Kidney capillary endothelial cell (primary cell): ENCODE measurements at regions not wholly inside any gene's neighbourhood (a gene's known extent, or its start where the extent isn't known, plus 50 kb on each side); places are given as distances from the start of the nearest gene placed in this dataset.
"Not testable (repeated sequence)": the region's sequence is repeated elsewhere in the genome, so short reads cannot be mapped to it uniquely, and the experiment has no call there.

Source experiments
- DNase-seq: peaks from one replicate; pipeline ENCODE4 v3.0.0-alpha.2; 2018; ENCODE audit warnings: low spot score

DNA sequence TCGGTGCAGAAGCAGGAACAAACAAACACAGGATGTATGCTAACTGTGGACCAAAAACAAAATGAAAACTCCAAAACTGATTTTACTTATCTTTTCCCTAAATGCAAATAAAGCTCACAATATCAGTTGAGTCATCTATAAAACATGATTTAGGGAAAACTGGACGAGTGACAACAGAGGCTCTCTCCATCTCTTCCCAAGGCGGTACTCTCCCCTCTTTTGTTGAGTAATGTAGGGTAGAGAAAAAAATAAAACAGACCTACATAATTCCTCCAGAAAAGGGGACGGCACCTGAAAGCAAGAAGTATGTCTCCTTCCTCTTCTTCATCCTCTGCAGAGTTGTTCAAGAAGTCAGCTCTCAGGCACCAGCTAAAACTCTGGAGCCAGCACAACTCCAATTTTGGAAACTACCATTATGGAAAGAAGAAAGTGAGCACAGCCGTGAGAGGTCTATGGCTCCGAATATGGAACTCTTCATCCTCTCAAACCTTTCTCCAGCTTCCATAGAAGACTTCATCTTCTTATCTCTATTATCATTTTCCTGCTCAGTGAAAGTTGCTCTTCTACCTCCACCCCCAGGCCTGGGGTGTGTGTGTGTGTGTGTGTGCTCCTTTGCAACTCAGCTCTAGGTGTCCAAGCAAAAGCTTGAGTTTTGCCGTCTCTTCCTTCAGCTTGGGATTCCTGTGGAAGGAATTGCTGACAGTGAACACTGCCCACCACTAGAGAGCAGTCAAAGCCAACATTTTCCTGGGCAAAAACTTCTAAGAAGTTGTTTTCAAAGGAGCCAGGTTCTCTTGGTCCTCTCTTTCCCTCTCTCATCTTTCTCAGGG, 155.4 kb downstream of the DIO2 start:
- peak; percentile 27 for DNase-seq

- DNase-seq, result no peak
Observed at GRCh38 chr14:80055226-80055625, 156.1 kb downstream of the DIO2 start.

GRCh38 chr14:80054020-80054419, 157.3 kb downstream of the DIO2 start:
- DNase-seq, result no peak

GRCh38 chr14:80049055-80049454, 162.2 kb downstream of the DIO2 start:
- DNase-seq, result no peak

DNA sequence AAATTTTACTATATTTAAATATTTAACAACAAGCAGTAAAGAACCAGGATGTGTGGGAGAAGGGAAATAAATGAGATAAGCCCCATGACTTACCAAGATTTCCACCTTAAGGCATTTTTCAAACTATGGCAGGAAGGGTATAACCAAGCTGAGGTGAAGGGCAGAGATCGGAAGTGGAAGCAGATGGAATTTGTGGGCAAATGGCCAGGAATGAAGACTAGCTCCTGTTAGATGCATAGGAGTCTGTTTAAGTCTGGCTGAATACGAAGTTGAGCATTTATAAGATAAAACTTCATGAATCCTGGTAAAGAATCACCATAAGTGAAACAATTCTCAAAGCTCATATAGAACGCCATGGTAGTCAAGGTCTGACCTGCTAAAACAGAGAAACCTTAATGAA, 163.5 kb downstream of the DIO2 start:
- DNase-seq, result peak; percentile 13

DNA sequence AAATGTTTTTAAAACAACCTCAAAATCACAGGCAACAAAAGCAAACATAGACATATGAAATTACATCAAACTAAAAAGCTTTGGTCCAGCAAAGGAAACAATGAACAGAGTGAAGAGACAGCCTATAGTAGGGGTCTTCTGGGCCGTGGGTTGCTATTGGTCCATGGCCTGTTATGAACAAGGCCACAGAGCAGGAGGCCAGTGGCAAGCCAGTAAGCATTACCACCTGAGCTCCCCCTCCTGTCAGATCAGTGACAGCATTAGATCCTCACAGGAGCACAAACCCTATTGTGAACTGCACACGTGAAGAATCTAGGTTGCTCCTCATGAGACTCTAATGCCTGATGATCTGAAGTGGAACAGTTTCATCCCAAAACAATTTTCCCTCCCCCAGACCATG, 174.0 kb downstream of the DIO2 start:
- no peak for DNase-seq

GRCh38 chr14:80024417-80024816, 186.9 kb downstream of the DIO2 start:
- no peak for DNase-seq

DNA sequence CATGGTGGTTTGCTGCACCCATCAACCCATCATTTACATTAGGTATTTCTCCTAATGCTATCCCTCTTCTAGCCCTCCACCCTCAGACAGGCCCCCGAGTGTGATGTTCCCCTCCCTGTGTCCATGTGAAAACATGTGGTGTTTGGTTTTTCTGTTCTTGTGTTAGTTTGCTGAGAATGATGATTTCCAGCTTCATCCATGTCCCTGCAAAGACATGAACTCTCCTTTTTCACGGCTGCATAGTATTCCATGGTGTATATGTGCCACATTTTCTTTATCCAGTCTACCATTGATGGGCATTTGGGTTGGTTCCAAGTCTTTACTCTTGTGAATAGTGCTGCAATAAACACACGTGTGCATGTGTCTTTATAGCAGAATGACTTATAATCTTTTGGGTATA, 192.8 kb downstream of the DIO2 start:
- not testable (repeated sequence) for DNase-seq

DNA sequence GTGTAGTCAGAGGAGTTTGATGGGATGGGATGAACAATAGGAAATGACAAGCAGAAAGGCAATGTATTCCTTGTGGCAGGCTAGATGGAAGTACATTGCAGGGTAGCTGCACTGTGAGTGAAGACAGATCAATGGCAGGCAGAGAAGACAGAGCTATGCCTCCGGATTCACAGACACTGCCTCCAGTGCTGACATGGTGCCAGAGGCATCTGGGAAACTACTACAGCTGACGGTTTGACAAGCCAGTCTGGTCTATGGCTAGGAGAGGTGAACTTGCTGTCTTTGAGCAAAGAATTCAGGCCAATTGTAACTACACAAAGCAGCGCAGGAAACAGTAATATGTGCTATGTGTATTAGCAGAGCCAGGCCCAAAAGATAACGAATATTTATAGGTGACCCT, 193.5 kb downstream of the DIO2 start:
- no peak for DNase-seq

- DNase-seq, result not testable (repeated sequence)
Observed at GRCh38 chr14:80010245-80010644, 201.1 kb downstream of the DIO2 start.

DNA sequence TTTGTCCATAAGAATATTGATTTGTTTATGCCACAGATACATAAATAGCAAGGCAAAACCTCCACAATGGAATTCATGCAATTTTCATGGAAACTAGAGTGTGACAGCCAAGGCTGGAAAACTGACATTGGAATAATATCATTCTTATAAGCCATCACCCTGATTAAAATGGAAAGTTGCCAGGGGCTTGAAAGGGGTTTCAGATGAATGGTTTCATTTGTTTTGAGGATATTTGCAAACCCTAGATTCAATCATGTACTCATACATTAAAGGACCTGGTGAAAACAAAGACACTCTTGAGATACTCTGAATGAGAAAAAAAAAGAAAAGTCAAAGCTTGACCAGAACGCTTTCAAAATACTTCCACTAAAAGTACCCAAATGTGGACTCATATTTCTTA, 205.7 kb downstream of the DIO2 start:
- DNase-seq, result no peak

DNA sequence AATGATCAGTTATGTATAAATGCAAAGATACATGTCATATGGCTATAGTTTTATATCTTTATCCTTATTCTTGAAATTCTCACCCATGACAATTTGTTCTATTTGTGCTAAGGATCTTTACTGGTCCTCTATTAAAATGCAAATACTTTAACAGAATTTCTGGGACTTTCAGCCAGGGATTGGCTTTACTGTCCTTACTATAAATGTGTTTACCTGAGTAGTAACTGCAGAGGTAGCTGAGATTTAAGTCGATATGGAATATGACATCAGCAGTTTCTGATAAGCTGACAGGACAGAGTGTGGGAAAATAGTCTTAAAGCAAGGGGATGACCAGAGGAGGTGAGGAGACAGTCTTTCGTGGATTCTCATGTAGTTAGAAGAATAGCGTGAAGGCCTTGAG, 206.4 kb downstream of the DIO2 start:
- DNase-seq, result no peak

DNA sequence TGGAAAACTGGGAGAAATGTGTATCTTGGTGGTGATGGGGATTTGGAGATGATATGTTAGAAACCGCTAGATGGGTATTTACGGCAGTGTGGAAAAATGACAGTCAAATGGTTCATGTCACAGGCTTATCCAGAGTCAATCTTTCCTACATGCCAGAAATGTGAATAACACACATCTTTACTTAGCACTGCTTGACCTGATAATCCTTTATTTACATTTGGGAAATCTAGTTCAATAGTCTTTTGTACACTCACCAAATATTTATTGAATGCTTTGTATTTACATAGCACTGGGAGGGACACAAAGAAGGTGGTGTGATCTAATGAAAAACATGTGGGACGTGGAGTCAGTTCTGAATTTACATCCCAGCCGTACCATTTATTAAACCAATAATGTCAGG, 208.2 kb downstream of the DIO2 start:
- no peak for DNase-seq

- no peak for DNase-seq
Observed at GRCh38 chr14:79997509-79998208, 213.6 kb downstream of the DIO2 start.

GRCh38 chr14:79992407-79993198, 218.7 kb downstream of the DIO2 start:
- no peak for DNase-seq

DNA sequence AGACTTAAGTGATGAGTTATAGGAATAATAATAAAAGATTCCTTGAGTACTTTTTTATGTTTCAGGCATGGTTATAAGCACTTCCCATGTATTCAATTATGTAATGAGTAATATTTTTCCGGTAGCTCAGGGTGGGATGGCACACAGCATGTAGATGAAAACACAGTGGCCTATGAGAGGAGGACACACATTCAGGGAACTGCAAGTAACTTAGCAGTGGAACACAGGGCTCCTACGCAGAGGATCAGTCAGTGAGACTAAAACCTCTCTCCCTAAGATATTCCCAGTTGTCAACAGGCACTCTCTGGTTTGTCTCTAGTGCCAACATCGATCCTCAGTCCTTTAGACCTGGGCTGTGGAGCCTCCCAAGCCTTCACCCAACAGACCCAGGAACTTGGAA, 219.4 kb downstream of the DIO2 start:
- no peak for DNase-seq

DNA sequence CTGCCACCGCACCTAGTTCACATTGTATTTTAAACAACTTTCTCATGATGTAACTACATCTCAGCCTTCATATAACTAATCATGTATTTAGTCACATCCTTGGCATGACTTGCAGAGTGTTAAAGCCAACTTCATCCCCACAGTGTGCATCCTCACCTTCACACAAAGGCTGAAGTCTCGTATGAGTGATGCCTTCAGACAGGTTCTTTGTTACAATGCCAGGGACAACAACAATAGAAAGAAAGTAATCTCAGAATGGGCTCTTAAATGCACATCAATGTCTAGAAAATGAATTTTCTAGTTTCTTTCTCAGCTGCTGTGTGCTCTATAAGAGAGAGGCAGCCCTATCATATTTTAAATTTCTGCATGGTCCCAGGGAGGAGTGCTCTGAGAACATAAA, 221.3 kb downstream of the DIO2 start:
- no peak for DNase-seq

DNA sequence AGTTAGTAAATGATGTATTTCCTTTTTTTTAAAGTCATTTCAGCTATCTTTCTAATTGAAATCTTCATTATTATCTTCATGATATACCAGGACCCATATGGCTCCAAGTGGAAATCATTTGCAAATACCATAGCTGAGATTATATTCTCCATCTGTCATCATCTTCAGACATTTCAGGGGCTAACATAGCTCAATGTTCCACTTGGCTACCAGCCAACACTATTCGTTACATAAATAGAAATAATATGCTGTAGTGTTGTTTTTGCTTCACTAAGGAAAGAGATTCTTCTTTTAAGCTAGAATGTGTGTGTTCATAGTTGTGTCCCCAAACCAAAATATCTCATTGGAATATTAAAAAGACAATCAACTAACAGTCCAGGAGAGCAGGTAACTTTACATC, 225.1 kb downstream of the DIO2 start:
- no peak for DNase-seq

GRCh38 chr14:79972230-79972629, 239.1 kb downstream of the DIO2 start:
- DNase-seq, result no peak

GRCh38 chr14:79971330-79971729, 240.0 kb downstream of the DIO2 start:
- DNase-seq, result no peak

- no peak for DNase-seq
Observed at GRCh38 chr14:79967453-79967852, 243.9 kb downstream of the DIO2 start.

- no peak for DNase-seq
Observed at GRCh38 chr14:79967001-79967400, 244.3 kb downstream of the DIO2 start.

- DNase-seq, result no peak
Observed at GRCh38 chr14:79965896-79966295, 245.4 kb downstream of the DIO2 start.
